ENCODE measurements at regions not wholly inside any gene's neighbourhood (a gene's known extent, or its start where the extent isn't known, plus 50 kb on each side); places are given as distances from the start of the nearest gene placed in this dataset.

DNA sequence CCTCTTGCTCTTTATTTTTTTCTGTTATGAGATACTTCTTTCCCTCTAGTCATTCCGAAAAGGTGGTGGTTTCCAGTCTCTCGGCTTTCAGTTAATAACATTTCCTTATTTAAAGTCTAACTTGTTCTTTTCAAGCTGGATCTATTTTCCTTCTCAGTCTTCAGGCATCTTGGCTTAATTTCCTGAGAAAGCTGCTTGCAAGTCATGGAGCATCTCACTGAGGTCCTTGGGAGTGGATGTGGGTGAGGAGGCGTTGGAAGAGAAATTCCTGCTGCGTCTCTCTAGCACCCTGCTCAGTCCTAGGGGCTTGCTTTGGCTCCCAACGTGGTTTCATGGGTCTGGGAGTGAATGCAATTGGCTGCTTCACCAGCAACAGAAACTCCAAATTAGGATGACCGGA is 210.2 kb upstream of the MKI67 start:
- TF ChIP-seq POLR2AphosphoS5 (IDR thresholded peaks at IDR 0.05; ENCODE audit: low read depth, low read length) (no peak), FOXP2 (optimal IDR thresholded peaks at IDR 0.05; ENCODE audit: borderline replicate concordance, extremely low read depth, extremely low read length, insufficient read depth) (no peak), TAF1 (IDR thresholded peaks at IDR 0.05; ENCODE audit: borderline replicate concordance, insufficient read depth, low read length) (no peak), SIN3A (IDR thresholded peaks at IDR 0.05; ENCODE audit: borderline replicate concordance, insufficient read depth, low read length) (no peak)
- TF ChIP-seq, protein P1, sequence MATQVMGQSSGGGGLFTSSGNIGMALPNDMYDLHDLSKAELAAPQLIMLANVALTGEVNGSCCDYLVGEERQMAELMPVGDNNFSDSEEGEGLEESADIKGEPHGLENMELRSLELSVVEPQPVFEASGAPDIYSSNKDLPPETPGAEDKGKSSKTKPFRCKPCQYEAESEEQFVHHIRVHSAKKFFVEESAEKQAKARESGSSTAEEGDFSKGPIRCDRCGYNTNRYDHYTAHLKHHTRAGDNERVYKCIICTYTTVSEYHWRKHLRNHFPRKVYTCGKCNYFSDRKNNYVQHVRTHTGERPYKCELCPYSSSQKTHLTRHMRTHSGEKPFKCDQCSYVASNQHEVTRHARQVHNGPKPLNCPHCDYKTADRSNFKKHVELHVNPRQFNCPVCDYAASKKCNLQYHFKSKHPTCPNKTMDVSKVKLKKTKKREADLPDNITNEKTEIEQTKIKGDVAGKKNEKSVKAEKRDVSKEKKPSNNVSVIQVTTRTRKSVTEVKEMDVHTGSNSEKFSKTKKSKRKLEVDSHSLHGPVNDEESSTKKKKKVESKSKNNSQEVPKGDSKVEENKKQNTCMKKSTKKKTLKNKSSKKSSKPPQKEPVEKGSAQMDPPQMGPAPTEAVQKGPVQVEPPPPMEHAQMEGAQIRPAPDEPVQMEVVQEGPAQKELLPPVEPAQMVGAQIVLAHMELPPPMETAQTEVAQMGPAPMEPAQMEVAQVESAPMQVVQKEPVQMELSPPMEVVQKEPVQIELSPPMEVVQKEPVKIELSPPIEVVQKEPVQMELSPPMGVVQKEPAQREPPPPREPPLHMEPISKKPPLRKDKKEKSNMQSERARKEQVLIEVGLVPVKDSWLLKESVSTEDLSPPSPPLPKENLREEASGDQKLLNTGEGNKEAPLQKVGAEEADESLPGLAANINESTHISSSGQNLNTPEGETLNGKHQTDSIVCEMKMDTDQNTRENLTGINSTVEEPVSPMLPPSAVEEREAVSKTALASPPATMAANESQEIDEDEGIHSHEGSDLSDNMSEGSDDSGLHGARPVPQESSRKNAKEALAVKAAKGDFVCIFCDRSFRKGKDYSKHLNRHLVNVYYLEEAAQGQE (IDR thresholded peaks at IDR 0.05; ENCODE audit: insufficient read depth in 1 of 2, low read depth in 2 of 2, low read length in 2 of 2) = no peak

Measured in PFSK-1 (cell line).